ENCODE measurements at regions not wholly inside any gene's neighbourhood (a gene's known extent, or its start where the extent isn't known, plus 50 kb on each side); places are given as distances from the start of the nearest gene placed in this dataset.
"Not testable (repeated sequence)": the region's sequence is repeated elsewhere in the genome, so short reads cannot be mapped to it uniquely, and the experiment has no call there.

DNA sequence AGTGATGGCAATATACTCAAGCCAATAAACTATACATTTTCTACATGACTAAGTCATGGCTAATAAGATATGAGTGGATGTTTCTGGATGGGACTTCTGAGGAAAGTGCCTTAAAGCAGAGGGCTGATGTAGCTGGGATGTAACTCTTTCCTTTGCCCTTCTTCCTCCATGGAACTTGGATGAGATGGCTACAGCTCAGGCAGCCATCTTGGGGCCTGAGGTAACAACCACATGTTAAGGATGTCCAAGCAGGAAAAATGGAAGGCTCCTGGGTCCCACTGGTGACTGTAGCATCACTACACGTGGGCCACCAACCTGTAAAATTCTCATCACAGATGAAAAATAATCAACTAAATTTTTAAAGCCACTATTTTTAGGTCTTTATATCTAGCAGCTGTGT is 54.4 kb upstream of the GRIP1 start:
- DNase-seq = no peak

DNA sequence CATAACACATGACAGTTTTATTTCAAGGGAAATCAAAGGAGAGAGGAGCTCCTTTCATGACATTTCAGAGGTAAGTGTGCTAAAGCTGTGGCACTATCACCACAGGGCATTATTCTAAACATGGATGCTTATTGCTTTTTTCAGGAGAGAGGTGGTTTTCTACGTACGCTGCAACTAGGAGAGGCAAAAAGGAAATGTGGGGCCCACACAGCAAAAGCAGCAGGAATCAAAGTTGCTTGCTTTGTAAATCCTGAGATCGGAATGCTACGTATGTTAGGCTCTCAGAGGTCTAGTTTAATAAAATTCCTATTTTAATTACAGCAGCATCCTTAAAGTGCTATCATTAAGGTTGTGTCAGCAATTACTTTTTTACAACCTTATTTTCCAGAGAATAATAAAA is 55.0 kb upstream of the GRIP1 start:
- no peak for DNase-seq

DNA sequence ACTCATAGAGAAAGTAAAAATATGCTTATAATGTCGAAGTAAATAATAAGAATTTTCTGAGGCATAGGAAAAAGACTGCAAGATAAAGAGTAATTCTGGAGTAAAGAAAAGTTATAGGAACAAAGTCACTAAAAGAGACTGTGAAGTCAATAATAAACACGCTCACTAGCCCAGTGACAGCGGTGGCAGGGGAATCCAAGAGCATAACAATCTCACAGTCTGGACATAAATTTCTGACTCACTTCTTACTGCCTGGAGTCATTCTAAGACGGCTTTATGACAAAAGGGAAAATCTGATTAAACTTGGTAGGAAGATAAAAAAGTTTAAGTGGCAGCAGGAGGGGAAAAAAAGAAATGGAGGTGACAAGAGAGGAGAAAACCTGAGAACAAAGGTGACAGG is 56.4 kb upstream of the GRIP1 start:
- DNase-seq = peak in 1 of 2 donors; percentile 2

DNA sequence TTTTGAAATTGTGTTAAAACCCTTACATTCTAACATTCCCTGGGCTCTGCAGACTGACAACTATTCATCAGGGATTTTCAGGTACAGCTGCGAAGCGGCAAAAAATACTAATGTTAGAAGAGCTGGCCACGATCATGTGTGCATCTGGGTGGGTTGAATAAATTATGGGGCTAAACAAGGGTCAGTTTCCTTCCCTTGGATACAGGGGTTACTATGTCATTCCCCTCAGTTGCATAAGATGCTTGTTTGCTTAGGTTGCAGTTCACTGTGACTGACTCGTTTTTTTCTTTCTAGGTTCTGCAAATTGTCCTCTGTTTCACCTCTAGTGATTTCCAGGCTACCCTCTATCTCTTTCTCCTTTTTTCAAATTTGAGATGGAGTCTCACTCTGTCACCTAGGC is 58.1 kb upstream of the GRIP1 start:
- no peak for DNase-seq

DNA sequence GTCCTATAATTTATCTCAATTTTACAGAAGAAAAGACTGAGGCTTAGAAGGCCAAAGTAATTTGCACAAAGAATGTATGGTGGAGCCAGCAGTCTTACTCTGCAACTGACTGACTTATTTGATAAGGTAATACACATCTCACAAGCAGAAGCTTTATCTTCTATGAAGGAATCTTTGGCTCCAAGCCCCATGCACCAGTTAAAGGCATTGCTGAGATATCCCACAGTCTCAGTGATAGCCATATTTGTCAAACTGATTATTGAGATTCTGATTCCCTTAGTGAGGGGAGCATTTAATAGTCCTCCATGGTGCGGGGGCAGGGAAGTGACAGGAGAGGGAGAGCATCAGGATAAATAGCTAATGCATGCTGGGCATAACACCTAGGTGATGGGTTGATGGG is 60.4 kb upstream of the GRIP1 start:
- DNase-seq = no peak

DNA sequence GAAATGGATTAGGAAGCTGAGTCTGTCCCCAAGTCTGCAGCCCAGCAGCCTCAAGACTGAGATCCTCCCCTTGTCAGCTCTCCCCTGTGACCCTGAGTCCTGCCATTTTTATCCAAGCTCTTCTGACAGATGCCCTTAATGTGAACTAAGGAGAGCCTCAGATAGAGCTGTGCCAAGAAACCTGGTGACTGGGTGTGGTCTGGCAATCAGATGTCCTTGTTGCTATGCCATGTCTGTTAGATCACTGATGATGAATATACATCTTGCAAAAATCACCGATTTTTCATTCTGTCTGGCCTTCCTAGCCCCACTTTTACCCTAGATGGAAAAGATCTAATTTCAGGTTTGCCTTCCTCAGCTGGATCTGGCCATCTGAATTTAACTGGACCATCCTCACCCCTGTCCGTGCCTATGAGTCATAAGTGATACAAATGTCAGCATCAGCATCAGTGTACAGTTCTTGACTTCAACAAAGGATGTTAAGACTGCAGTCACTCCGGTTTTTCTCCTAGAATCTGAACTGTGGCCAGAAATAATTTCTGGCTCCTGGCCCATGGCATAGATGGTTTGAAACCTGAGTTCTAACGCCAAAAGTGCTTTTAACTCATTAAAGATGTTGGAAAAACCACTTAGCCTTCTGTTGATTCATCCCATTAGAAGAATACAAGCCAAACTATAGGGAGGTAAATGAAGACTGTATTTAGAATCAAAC is 61.2 kb upstream of the GRIP1 start:
- no peak for DNase-seq

DNA sequence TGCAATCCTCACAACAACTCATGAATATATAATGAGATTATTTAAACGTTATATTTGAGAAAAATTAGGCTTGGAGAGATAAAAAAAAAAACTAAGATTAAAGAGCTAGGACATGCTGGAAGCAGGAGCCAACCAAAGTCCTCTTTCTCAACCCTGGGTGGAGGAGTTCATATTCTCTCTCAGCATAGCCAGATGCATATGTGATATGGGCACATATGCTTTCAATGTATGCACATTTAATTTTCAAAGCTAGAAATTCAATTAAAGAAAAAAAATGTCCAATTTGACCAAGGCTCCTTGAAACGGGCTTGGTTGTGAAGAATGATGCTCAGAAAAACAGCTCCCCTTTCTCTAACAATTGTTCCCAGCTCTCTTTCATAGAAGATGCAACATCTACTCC is 61.9 kb upstream of the GRIP1 start:
- no peak for DNase-seq

DNA sequence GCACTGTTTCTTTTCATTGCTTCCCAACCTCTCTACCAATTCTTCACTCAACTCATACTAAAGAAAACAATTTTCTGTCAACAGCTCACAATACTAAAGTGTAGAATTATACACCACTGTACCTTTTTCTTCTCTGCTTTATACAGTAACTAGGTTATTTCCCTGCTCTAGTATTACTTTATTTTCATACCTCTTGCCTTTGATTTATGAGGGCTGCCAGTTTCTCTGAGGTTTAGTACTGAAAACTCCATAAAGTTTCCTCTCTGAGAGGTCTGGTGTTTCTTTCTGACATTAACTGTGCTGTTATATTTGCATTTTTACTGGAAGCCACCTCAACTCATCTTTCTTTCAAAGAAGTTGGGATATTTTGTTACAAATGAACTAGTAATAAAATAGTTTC is 63.0 kb upstream of the GRIP1 start:
- DNase-seq = no peak

DNA sequence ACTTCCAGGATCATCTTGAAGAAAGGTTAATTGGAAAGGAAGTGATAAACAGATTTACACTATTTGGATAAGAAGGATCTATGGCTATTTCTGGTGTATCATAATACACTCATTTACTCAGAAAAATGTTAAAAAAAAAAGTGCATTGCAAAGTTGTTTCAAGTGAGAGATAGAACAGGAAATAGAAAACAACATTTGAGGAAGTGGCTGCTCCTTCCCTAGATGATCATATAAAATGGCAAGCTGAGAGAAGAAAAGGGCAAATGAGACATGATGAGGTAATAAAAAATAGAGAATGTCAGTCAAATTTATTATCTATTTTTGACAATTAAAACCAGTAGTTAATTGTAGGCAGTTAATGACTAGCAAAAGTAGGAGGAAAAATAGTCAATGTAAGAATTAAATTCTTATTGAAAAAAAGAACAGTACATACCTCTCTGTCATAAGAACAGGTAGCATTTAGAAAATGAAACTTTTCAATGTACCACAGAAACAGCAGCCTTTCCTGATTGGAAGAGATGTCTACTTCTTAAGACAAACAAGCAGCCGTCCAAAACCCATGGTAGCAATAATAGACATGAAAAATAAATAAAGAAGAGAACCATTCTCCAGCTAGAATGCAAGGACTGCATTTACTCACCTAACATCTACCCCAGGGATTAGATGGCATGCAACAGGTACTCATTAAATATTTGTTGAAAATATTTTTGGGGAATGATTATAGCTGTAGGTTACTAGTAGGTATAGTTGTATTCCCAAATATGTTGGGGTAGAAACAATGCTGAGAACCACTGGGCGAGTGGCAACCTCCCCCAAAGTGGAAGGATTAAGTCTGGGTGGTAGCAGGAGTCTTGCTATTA is 63.9 kb upstream of the GRIP1 start:
- no peak for DNase-seq

DNA sequence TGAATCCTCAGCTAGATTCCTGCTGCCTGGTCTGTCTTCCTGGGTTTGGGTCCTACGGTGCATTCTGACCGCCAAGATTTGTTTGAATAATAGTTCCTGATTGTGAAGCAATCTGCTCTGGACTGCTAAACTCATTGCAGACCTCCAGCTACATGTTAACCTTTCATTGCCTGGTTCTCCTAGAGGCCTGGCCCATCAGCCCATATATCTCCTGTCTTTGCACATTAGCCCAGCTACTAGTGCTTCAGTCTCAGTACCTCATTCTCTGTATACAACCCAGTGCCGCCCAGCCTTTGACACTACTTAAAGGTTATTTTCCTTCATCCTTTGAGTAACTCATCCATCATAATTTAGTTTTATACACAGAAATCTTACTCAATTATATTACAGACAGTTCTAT is 65.6 kb upstream of the GRIP1 start:
- DNase-seq = no peak

DNA sequence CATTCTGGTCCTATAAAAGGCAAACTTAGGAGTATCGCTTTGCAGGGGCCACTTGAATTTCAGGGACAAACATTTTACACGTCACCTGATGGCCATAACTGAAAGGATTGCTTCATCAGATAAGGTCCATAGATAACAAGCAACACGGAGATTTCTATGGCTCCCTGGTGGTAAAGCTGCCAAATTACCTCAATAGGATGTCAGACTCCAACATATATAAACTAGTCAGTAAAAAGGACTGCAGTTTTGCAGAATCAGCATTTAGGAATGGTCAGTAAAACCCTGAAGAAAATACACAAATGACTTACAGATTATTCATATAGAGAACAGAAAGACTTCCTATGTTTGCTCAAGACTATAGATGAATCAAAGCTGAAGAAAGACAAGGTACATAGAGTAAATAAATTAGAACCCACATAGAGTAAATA is 66.1 kb upstream of the GRIP1 start:
- DNase-seq = no peak

DNA sequence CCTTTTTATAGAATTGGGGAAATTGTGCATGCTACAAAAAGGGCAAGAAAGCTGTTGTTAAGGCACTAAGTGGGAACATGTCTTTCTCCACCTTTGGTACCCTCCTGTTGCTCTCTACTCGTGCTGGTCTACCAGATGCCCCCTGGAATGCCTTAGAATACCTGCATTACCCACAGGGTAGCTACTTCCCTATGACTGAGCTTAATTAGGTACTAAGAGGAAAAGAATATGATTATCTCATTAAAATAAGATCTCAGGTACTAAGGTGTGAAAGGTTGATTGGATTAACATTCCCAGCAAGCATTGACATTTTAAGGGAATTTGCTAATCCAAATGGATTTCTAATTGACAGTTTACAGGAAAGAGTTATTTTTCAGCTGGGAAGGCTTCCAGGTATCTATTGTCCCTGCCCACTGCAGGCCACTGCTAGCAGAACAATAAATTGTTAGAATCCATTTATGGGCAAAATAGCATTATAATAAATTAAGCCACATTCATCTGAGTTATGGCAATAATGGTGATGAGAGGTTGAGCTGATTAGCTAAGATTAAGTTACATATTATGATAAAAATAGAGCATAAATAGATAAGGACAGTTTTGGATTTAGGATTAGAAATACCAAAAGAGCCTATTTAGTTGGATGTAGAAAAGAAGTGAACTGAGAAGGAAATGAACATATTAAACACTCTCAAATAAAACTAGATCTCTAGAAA is 67.8 kb upstream of the GRIP1 start:
- no peak for DNase-seq

DNA sequence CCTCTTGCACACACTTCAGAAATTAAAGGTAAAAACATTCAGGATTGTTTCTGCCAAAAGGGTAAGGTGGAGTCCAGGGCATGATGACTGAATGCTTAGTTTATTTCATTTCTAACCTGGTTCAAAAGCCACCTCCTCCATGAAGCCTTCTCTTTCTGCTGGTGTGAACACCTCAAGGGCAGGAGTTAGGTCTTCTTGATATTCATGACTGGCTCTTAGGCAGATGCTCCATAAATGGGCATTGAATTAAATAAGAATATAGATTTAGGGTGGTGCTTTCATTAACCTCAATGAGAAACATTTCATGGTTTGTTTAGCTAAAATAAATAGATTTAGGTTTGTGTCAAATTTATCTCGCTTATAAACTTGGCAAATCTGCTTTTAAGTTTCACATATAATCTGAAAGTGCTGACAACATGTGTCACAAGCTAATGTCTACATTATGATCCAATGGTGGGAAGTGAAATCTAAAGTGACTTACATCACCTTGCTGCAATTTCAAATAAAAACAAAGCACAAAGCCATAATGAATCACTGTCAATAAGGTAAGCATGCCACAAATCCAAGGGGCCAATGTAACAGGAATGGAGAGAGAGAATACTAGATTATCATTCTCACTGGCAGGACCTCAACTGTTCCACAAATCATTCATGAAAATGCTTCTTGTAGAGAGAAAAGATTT is 72.7 kb upstream of the GRIP1 start:
- no peak for DNase-seq

DNA sequence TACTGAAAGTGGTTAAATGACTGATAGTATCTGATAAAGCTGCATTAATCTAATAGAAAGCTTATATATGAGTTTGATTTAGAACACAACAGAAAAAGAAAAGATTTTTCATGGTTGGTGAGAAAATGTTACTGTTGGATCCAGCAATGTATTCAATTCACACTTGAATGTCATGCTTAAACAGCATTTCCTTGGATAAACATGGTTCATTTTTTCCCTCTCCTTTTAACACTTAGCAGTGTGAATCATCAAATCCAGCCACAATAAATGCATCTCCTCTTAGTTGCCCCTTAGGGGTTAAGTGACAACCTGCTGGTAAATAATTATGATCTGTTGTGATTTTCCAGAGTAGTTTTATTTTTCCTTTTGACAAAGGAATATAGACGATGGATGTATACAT is 74.9 kb upstream of the GRIP1 start:
- no peak for DNase-seq

DNA sequence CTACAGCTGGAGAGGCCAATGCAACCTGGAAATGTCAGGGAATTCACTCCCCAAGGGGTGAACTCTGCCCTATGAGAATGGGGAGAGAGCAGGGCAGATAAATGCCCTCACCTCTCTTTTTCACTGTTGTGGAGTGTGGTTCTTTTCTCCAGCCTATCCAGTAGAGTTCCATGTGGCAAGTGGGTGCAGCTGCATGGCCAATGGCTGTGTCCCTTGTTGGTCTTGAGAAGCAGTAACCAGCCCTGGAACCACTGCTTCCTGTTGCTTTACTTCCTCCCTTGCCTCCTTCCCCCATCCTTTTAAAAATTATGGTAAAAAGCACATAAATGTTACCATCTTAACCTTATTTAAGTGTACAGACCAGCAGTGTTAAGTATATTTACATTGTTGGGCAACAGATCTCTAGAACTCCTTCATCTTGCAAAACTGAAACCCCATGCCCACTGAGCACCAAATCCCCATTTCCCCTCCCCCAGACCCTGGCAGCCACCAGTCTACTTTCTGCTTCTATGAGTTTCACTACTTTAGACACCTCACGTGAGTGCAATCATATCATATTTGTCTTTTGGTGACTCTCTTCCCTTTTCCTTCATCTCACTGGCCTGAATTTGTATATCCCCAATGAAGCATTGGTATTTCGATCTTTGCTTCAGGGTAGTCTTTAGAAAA is 77.0 kb upstream of the GRIP1 start:
- DNase-seq = no peak

DNA sequence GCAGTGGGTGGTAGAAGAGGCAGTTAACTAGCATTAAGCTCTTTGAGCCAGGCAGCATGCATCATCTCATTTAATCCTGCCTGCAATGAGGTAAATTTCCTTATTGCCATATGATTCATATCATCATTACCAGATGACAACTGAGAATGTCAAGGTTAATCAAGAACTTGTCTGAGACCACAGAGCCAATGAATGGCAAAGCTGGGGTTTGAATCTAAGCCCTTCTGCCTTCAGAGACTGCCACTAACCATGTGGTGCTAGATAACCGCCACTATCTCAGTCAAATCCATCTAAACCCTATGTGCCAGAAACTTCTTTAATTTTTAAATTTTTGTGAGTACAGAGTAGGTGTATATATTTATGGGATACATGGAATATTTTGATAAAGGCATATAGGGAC is 77.8 kb upstream of the GRIP1 start:
- DNase-seq = no peak

DNA sequence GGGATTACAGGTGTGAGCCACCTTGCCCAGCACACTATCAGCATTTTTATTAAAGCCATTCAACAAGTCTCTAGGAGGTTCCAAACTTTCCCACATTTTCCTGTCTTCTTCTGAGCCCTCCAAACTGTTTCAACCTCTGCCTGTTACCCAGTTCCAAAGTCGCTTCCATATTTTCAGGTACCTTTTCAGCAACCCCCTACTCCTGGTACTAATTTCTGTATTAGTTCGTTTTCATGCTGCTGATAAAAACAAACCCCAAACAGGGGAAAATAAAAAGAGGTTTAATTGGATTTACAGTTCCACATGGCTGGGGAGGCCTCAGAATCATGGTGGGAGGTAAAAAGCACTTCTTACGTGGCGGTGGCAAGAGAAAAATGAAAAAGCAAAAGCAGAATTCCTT is 81.2 kb upstream of the GRIP1 start:
- not testable (repeated sequence) for DNase-seq

DNA sequence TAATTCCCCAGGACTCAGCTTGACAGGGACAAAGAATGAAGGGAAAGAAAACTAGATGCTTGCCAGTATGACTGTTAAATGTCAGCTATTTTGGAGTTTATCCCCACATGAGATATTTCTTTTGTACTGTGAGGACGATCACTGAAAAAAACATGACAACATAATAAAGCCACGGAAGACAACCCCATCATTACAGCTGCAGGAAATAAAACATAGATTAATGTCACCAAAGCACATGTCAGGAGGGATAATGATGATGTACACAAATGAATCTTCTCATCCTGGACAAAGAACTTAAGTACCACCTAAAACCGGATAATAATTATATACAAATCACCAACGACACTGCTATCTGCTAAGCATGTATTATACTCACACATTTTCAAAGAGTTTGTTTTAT is 84.6 kb upstream of the GRIP1 start:
- no peak for DNase-seq

DNA sequence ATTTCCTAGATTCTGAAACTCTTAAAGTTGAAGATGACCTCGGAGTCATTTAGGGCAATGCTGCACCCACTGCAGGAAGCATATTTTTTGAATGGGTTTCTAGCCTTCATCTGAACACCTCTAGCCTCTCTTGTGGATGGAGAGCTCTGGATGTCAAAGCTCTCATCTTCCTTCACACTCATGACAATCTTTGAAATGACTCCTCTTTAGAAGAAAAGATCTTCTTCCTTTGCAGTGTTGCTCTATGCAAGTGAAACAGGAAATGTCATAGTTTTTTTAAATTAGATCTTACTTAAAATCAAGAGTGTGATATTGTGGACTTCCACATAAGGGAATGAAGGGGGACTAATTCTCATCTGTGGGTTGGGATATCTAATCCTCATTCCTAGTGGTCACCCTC is 86.3 kb upstream of the GRIP1 start:
- DNase-seq = no peak

DNA sequence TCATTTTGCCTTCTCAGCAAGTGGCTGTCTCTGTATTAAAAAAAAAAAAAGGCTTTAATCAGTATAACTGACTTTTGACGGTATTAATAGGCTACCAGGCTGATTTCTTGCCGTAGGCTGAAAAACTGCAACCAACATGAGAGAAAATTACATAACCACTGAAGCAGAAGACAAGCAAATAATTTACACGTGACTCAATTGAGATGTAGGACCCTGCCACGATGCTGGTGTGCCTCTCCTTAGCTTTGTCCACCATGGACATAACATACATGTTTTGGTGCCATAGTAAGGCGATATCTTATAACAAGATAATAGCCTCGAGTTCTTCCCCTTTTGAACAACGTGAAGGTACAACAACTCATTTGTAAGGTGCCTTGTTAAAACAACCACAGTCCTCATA is 88.7 kb upstream of the GRIP1 start:
- DNase-seq = no peak

DNA sequence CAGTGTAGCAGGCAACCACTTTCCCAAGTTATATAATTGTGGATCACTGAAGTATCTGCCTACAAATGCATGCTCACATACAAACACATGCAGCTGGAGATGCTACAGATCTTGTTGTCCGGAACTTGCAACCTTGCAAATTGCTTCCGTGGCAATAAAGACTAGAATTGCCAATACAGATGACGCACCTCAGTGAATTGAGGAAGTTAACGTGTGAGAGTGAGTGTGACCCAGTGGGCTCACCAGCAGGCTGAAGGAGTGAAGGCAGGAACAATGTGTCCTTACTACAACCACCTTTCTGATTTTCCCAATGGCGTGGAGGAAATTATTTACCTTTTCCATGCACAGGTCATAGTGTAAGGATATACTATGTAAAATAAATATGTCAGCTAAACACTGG is 89.4 kb upstream of the GRIP1 start:
- no peak for DNase-seq

DNA sequence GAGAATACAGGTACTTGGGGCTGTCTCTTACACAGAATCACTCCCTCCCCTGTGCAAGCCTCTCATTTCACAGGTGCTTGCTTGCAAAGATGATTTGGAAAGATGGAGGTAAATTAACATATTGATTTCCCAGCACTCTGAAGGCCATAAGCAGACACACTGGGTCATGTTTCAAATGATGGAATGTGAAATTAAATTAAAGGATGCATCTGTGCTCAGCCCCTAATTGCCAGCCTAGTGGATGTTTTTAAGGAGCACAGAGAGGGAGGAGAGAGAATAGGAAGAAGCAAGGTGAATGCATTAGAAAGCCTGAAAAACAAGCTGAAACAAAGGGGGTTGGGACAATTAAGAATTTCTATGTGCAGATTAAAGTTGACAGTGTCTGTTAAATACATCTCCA is 96.1 kb upstream of the GRIP1 start:
- no peak for DNase-seq

DNA sequence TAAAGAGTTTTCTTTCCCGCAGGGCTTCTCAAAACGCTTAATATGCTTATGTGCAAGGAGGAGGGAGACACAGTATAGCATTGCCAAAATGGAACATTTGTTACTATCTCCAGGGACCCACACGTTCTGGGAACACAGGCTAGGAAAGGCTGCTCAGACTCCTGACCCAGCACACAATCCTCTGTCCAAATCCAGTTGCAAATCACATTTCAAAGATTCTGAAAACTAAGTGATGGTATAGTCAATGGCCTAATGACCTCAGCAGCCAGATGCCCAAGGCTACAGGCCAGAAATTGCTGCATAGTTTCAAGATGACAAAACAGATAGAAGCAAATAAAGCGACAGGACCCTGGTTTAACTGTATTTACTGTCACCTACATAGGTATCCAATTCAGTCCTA is 97.0 kb upstream of the GRIP1 start:
- DNase-seq = no peak
